ENCODE measurements at regions not wholly inside any gene's neighbourhood (a gene's known extent, or its start where the extent isn't known, plus 50 kb on each side); places are given as distances from the start of the nearest gene placed in this dataset.

GRCh38 chr3:135352213-135352612 lies 557.2 kb downstream of the EPHB1 start:
- H3K4me1 ChIP-seq (ENCODE audit: control insufficient read depth, insufficient read depth, low read length), result no peaks in the 10 kb centered on the region
- H3K9ac ChIP-seq (ENCODE audit: low read depth, low read length), result no peak overlapping the region
- no peaks in the 10 kb centered on the region for H3K9me3 ChIP-seq (ENCODE audit: control insufficient read depth, insufficient read depth, low read length)
- H3K36me3 ChIP-seq (ENCODE audit: control insufficient read depth, insufficient read depth, low read length), result no peaks in the 10 kb centered on the region
- no peaks in the 10 kb centered on the region for H3K27me3 ChIP-seq (ENCODE audit: control insufficient read depth, insufficient read depth, low read length)
- no peak overlapping the region for H3K4me3 ChIP-seq (ENCODE audit: low read depth, low read length)

- H3K9me3 ChIP-seq (ENCODE audit: control insufficient read depth, insufficient read depth, low read length), result no peaks in the 10 kb centered on the region
- H3K27me3 ChIP-seq (ENCODE audit: control insufficient read depth, insufficient read depth, low read length), result no peaks in the 10 kb centered on the region
- H3K9ac ChIP-seq (ENCODE audit: low read depth, low read length), result no peak overlapping the region
- H3K36me3 ChIP-seq (ENCODE audit: control insufficient read depth, insufficient read depth, low read length), result no peaks in the 10 kb centered on the region
- no peak overlapping the region for H3K4me3 ChIP-seq (ENCODE audit: low read depth, low read length)
- H3K4me1 ChIP-seq (ENCODE audit: control insufficient read depth, insufficient read depth, low read length), result no peaks in the 10 kb centered on the region
These were observed 567.8 kb downstream of the EPHB1 start for GRCh38 chr3:135362889-135363288.

- no peaks in the 10 kb centered on the region for H3K9me3 ChIP-seq (ENCODE audit: control insufficient read depth, insufficient read depth, low read length)
- no peak overlapping the region for H3K4me3 ChIP-seq (ENCODE audit: low read depth, low read length)
- H3K27me3 ChIP-seq (ENCODE audit: control insufficient read depth, insufficient read depth, low read length), result no peaks in the 10 kb centered on the region
- no peak overlapping the region for H3K9ac ChIP-seq (ENCODE audit: low read depth, low read length)
- no peaks in the 10 kb centered on the region for H3K4me1 ChIP-seq (ENCODE audit: control insufficient read depth, insufficient read depth, low read length)
- no peaks in the 10 kb centered on the region for H3K36me3 ChIP-seq (ENCODE audit: control insufficient read depth, insufficient read depth, low read length)
These were observed 569.6 kb downstream of the EPHB1 start for GRCh38 chr3:135364676-135365075.

- H3K36me3 ChIP-seq (ENCODE audit: control insufficient read depth, insufficient read depth, low read length), result no peaks in the 10 kb centered on the region
- H3K27me3 ChIP-seq (ENCODE audit: control insufficient read depth, insufficient read depth, low read length), result no peaks in the 10 kb centered on the region
- H3K4me1 ChIP-seq (ENCODE audit: control insufficient read depth, insufficient read depth, low read length), result no peaks in the 10 kb centered on the region
- no peaks in the 10 kb centered on the region for H3K9me3 ChIP-seq (ENCODE audit: control insufficient read depth, insufficient read depth, low read length)
- H3K4me3 ChIP-seq (ENCODE audit: low read depth, low read length), result no peak overlapping the region
- no peak overlapping the region for H3K9ac ChIP-seq (ENCODE audit: low read depth, low read length)
These were observed 571.8 kb downstream of the EPHB1 start for GRCh38 chr3:135366816-135367215.

GRCh38 chr3:135368316-135368715 lies 573.3 kb downstream of the EPHB1 start:
- H3K36me3 ChIP-seq (ENCODE audit: control insufficient read depth, insufficient read depth, low read length), result no peaks in the 10 kb centered on the region
- H3K4me1 ChIP-seq (ENCODE audit: control insufficient read depth, insufficient read depth, low read length), result no peaks in the 10 kb centered on the region
- H3K9ac ChIP-seq (ENCODE audit: low read depth, low read length), result no peak overlapping the region
- no peak overlapping the region for H3K4me3 ChIP-seq (ENCODE audit: low read depth, low read length)
- H3K9me3 ChIP-seq (ENCODE audit: control insufficient read depth, insufficient read depth, low read length), result no peaks in the 10 kb centered on the region
- H3K27me3 ChIP-seq (ENCODE audit: control insufficient read depth, insufficient read depth, low read length), result no peaks in the 10 kb centered on the region

- H3K9me3 ChIP-seq (ENCODE audit: control insufficient read depth, insufficient read depth, low read length), result no peaks in the 10 kb centered on the region
- H3K9ac ChIP-seq (ENCODE audit: low read depth, low read length), result no peak overlapping the region
- H3K4me3 ChIP-seq (ENCODE audit: low read depth, low read length), result no peak overlapping the region
- no peaks in the 10 kb centered on the region for H3K36me3 ChIP-seq (ENCODE audit: control insufficient read depth, insufficient read depth, low read length)
- no peaks in the 10 kb centered on the region for H3K27me3 ChIP-seq (ENCODE audit: control insufficient read depth, insufficient read depth, low read length)
- no peaks in the 10 kb centered on the region for H3K4me1 ChIP-seq (ENCODE audit: control insufficient read depth, insufficient read depth, low read length)
These were observed 573.7 kb downstream of the EPHB1 start for GRCh38 chr3:135368781-135369180.

- Histone ChIP-seq H3K9me3 (ENCODE audit: control insufficient read depth, insufficient read depth, low read length) (no peaks in the 10 kb centered on the region), H3K4me1 (ENCODE audit: control insufficient read depth, insufficient read depth, low read length) (no peaks in the 10 kb centered on the region), H3K36me3 (ENCODE audit: control insufficient read depth, insufficient read depth, low read length) (no peaks in the 10 kb centered on the region), H3K9ac (ENCODE audit: low read depth, low read length) (no peak overlapping the region), H3K27me3 (ENCODE audit: control insufficient read depth, insufficient read depth, low read length) (no peaks in the 10 kb centered on the region), H3K4me3 (ENCODE audit: low read depth, low read length) (no peak overlapping the region)
These were observed 579.5 kb downstream of the EPHB1 start for GRCh38 chr3:135374571-135374970.

- Histone ChIP-seq H3K36me3 (ENCODE audit: control insufficient read depth, insufficient read depth, low read length) (no peaks in the 10 kb centered on the region), H3K4me1 (ENCODE audit: control insufficient read depth, insufficient read depth, low read length) (no peaks in the 10 kb centered on the region), H3K9ac (ENCODE audit: low read depth, low read length) (no peak overlapping the region), H3K27me3 (ENCODE audit: control insufficient read depth, insufficient read depth, low read length) (no peaks in the 10 kb centered on the region), H3K4me3 (ENCODE audit: low read depth, low read length) (no peak overlapping the region), H3K9me3 (ENCODE audit: control insufficient read depth, insufficient read depth, low read length) (no peaks in the 10 kb centered on the region)
These were observed 583.3 kb upstream of the PPP2R3A start for GRCh38 chr3:135382188-135382587.

- Histone ChIP-seq H3K4me1 (ENCODE audit: control insufficient read depth, insufficient read depth, low read length) (no peaks in the 10 kb centered on the region), H3K36me3 (ENCODE audit: control insufficient read depth, insufficient read depth, low read length) (no peaks in the 10 kb centered on the region), H3K4me3 (ENCODE audit: low read depth, low read length) (no peak overlapping the region), H3K9me3 (ENCODE audit: control insufficient read depth, insufficient read depth, low read length) (no peaks in the 10 kb centered on the region), H3K27me3 (ENCODE audit: control insufficient read depth, insufficient read depth, low read length) (no peaks in the 10 kb centered on the region), H3K9ac (ENCODE audit: low read depth, low read length) (no peak overlapping the region)
These were observed 582.9 kb upstream of the PPP2R3A start for GRCh38 chr3:135382621-135383020.

- no peaks in the 10 kb centered on the region for H3K27me3 ChIP-seq (ENCODE audit: control insufficient read depth, insufficient read depth, low read length)
- H3K9ac ChIP-seq (ENCODE audit: low read depth, low read length), result no peak overlapping the region
- H3K9me3 ChIP-seq (ENCODE audit: control insufficient read depth, insufficient read depth, low read length), result no peaks in the 10 kb centered on the region
- H3K4me3 ChIP-seq (ENCODE audit: low read depth, low read length), result no peak overlapping the region
- no peaks in the 10 kb centered on the region for H3K4me1 ChIP-seq (ENCODE audit: control insufficient read depth, insufficient read depth, low read length)
- no peaks in the 10 kb centered on the region for H3K36me3 ChIP-seq (ENCODE audit: control insufficient read depth, insufficient read depth, low read length)
These were observed 582.2 kb upstream of the PPP2R3A start for GRCh38 chr3:135383301-135383700.

GRCh38 chr3:135392151-135392550 lies 573.4 kb upstream of the PPP2R3A start:
- Histone ChIP-seq H3K36me3 (ENCODE audit: control insufficient read depth, insufficient read depth, low read length) (no peaks in the 10 kb centered on the region), H3K9me3 (ENCODE audit: control insufficient read depth, insufficient read depth, low read length) (peaks cover 2% of the 10 kb centered on the region), H3K27me3 (ENCODE audit: control insufficient read depth, insufficient read depth, low read length) (no peaks in the 10 kb centered on the region), H3K4me3 (ENCODE audit: low read depth, low read length) (no peak overlapping the region), H3K4me1 (ENCODE audit: control insufficient read depth, insufficient read depth, low read length) (no peaks in the 10 kb centered on the region), H3K9ac (ENCODE audit: low read depth, low read length) (no peak overlapping the region)

GRCh38 chr3:135393159-135393558 lies 572.4 kb upstream of the PPP2R3A start:
- H3K9me3 ChIP-seq (ENCODE audit: control insufficient read depth, insufficient read depth, low read length), result peaks cover 2% of the 10 kb centered on the region
- H3K36me3 ChIP-seq (ENCODE audit: control insufficient read depth, insufficient read depth, low read length), result no peaks in the 10 kb centered on the region
- no peaks in the 10 kb centered on the region for H3K4me1 ChIP-seq (ENCODE audit: control insufficient read depth, insufficient read depth, low read length)
- H3K27me3 ChIP-seq (ENCODE audit: control insufficient read depth, insufficient read depth, low read length), result no peaks in the 10 kb centered on the region
- no peak overlapping the region for H3K9ac ChIP-seq (ENCODE audit: low read depth, low read length)
- no peak overlapping the region for H3K4me3 ChIP-seq (ENCODE audit: low read depth, low read length)
